ENCODE measurements at regions not wholly inside any gene's neighbourhood (a gene's known extent, or its start where the extent isn't known, plus 50 kb on each side); places are given as distances from the start of the nearest gene placed in this dataset.

DNA sequence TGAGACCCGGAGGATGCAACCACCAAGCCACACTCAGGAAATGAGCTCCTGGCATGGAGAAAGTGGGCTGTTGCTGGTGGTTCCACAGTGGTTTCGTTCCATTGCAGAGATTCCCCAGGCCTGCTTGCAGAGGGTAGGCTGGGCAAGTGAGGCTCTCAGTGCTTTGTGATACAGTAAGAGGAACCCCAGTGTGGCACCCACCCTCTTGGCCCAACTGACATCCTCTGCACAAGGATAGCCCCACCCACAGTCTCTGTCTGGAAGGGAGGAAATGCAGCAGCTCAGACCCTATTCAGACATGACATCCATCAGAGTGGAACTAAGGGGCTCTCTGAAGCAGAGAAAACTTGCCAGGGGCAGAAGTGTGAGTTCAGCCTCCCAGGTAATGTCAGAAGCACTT is 69.6 kb upstream of the FSTL4 start:
- TF ChIP-seq, protein P1, sequence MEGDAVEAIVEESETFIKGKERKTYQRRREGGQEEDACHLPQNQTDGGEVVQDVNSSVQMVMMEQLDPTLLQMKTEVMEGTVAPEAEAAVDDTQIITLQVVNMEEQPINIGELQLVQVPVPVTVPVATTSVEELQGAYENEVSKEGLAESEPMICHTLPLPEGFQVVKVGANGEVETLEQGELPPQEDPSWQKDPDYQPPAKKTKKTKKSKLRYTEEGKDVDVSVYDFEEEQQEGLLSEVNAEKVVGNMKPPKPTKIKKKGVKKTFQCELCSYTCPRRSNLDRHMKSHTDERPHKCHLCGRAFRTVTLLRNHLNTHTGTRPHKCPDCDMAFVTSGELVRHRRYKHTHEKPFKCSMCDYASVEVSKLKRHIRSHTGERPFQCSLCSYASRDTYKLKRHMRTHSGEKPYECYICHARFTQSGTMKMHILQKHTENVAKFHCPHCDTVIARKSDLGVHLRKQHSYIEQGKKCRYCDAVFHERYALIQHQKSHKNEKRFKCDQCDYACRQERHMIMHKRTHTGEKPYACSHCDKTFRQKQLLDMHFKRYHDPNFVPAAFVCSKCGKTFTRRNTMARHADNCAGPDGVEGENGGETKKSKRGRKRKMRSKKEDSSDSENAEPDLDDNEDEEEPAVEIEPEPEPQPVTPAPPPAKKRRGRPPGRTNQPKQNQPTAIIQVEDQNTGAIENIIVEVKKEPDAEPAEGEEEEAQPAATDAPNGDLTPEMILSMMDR (conservative IDR thresholded peaks at IDR 0.05; ENCODE audit: low read depth, low read length), result no peak
- TF ChIP-seq EZH2phosphoT487 (IDR thresholded peaks at IDR 0.05; ENCODE audit: borderline replicate concordance, low read length), result no peak

All from PC-3 (cell line).